ENCODE measurements at regions not wholly inside any gene's neighbourhood (a gene's known extent, or its start where the extent isn't known, plus 50 kb on each side); places are given as distances from the start of the nearest gene placed in this dataset.

GRCh38 chr10:123606006-123606405, 60.1 kb upstream of the GPR26 start:
- Histone ChIP-seq H2AFZ (ENCODE audit: low read length) (no peak overlapping the region), H3K14ac (ENCODE audit: insufficient read depth, low read length) (no peak overlapping the region), H3K23me2 (ENCODE audit: insufficient read length, low read depth, low read length, poor library complexity, severe bottlenecking) (no peaks in the 10 kb centered on the region), H4K91ac (ENCODE audit: insufficient read length, low read depth, low read length) (no peak overlapping the region), H2BK20ac (ENCODE audit: low read depth, low read length, poor library complexity, severe bottlenecking) (no peak overlapping the region), H3T11ph (ENCODE audit: low read length) (no peak overlapping the region), H3K4ac (ENCODE audit: low read depth, low read length) (no peak overlapping the region), H3K79me2 (ENCODE audit: insufficient read depth, low read length) (no peaks in the 10 kb centered on the region), H2BK120ac (ENCODE audit: low read depth, low read length, poor library complexity, severe bottlenecking) (no peak overlapping the region), H3K27ac (ENCODE audit: insufficient read length, low read depth, low read length) (no peak overlapping the region), H2AK5ac (ENCODE audit: insufficient read length, low read length) (no peak overlapping the region), H2BK15ac (ENCODE audit: low read depth, low read length) (no peak overlapping the region), H4K20me1 (ENCODE audit: control insufficient read depth, insufficient read depth, insufficient read length) (no peaks in the 10 kb centered on the region), H3K56ac (ENCODE audit: insufficient read length, low read depth, low read length) (no peak overlapping the region), H3K79me1 (ENCODE audit: insufficient read depth, low read depth, low read length, poor library complexity, severe bottlenecking) (no peaks in the 10 kb centered on the region), H3K9ac (ENCODE audit: extremely low read depth, insufficient read length, low read length) (no peak overlapping the region), H3K23ac (ENCODE audit: insufficient read length, low read depth, low read length) (no peak overlapping the region), H3K18ac (ENCODE audit: insufficient read length, low read depth, low read length) (no peak overlapping the region), H2BK12ac (ENCODE audit: insufficient read length, low read depth, low read length) (no peak overlapping the region), H2BK5ac (ENCODE audit: insufficient read length, low read length) (no peak overlapping the region), H3K4me2 (ENCODE audit: insufficient read depth, insufficient read length, low read length) (no peak overlapping the region), H3K4me1 (ENCODE audit: insufficient read depth, low read length) (peaks cover 23% of the 10 kb centered on the region), H4K5ac (ENCODE audit: insufficient read length, low read depth, low read length) (no peak overlapping the region), H4K8ac (replicated peaks; ENCODE audit: insufficient read length, low read depth, low read length) (no peak overlapping the region), H3K27me3 (ENCODE audit: insufficient read depth, low read length) (no peaks in the 10 kb centered on the region), H3K9me3 (ENCODE audit: control insufficient read depth, low read depth, low read length) (no peaks in the 10 kb centered on the region)
- Mint-ChIP-seq H3K9me3 (peaks cover 4 to 5% of the 10 kb centered on the region in 2 experiments; a peak in 3 of 5 replicates), H3K4me1 (peaks cover 50% of the 10 kb centered on the region in 2 experiments), H3K36me3 (ENCODE audit: insufficient read depth in 1 of 3, low read depth in 3 of 3) (no peaks in the 10 kb centered on the region; a peak in 1 of 7 replicates), H3K4me3 (no peak overlapping the region), H3K27ac (no peak overlapping the region), H3K27me3 (ENCODE audit: low read depth) (peaks cover 17% of the 10 kb centered on the region)
- TF ChIP-seq CTCF (conservative IDR thresholded peaks at IDR 0.05), result no peak
- DNase-seq, result no peak
- no CpG with 5 or more reads among the region's 9 CpGs for WGBS (ENCODE audit: extremely low coverage, insufficient read length, low lambda C conversion rate)

Data from H9 (cell line).